SIG-M5 (cell line): ENCODE measurements at regions not wholly inside any gene's neighbourhood (a gene's known extent, or its start where the extent isn't known, plus 50 kb on each side); places are given as distances from the start of the nearest gene placed in this dataset.

Experiments
- DNase-seq: peaks from one replicate; lab custom pipeline; 2025; lab: John Stamatoyannopoulos, UW

GRCh38 chr6:113564371-113565171 lies 292.6 kb upstream of the MARCKS start:
- no peak for DNase-seq

- no peak for DNase-seq
Observed at GRCh38 chr6:113565306-113565705, 291.8 kb upstream of the MARCKS start.

- no peak for DNase-seq
Observed at GRCh38 chr6:113570161-113570560, 287.0 kb upstream of the MARCKS start.

GRCh38 chr6:113570641-113571040 lies 286.5 kb upstream of the MARCKS start:
- no peak for DNase-seq

- DNase-seq, result no peak
Observed at GRCh38 chr6:113574147-113574546, 283.0 kb upstream of the MARCKS start.

GRCh38 chr6:113576310-113576709 lies 280.8 kb upstream of the MARCKS start:
- DNase-seq, result no peak

GRCh38 chr6:113578691-113579090 lies 278.5 kb upstream of the MARCKS start:
- DNase-seq, result no peak

GRCh38 chr6:113584767-113585166 lies 272.4 kb upstream of the MARCKS start:
- DNase-seq, result no peak

GRCh38 chr6:113585246-113585645 lies 271.9 kb upstream of the MARCKS start:
- DNase-seq, result no peak

GRCh38 chr6:113586413-113587077 lies 270.6 kb upstream of the MARCKS start:
- DNase-seq, result no peak

GRCh38 chr6:113587078-113587699 lies 270.0 kb upstream of the MARCKS start:
- DNase-seq, result no peak

- DNase-seq, result no peak
Observed at GRCh38 chr6:113588646-113589045, 268.5 kb upstream of the MARCKS start.

- no peak for DNase-seq
Observed at GRCh38 chr6:113591896-113592827, 265.0 kb upstream of the MARCKS start.

GRCh38 chr6:113594726-113595125 lies 262.4 kb upstream of the MARCKS start:
- no peak for DNase-seq

GRCh38 chr6:113595911-113596376 lies 261.2 kb upstream of the MARCKS start:
- DNase-seq, result no peak

GRCh38 chr6:113596387-113597230 lies 260.5 kb upstream of the MARCKS start:
- no peak for DNase-seq

- no peak for DNase-seq
Observed at GRCh38 chr6:113597231-113597583, 259.9 kb upstream of the MARCKS start.

- no peak for DNase-seq
Observed at GRCh38 chr6:113598786-113599185, 258.4 kb upstream of the MARCKS start.

GRCh38 chr6:113599444-113599843 lies 257.7 kb upstream of the MARCKS start:
- no peak for DNase-seq

GRCh38 chr6:113600551-113601339 lies 256.4 kb upstream of the MARCKS start:
- no peak for DNase-seq
